Breast epithelium (tissue), 4 donors: ENCODE measurements at regions not wholly inside any gene's neighbourhood (a gene's known extent, or its start where the extent isn't known, plus 50 kb on each side); places are given as distances from the start of the nearest gene placed in this dataset.

Source experiments
- DNase-seq, 2 donors: peaks; one replicate each; pipeline ENCODE4 v3.0.0-alpha.2; 2019; ENCODE audit warnings: low spot score in 2 of 2
- H3K27ac ChIP-seq, 2 donors: fragments of 200-600 bp; sonication (generic) in 1 of 2; one replicate each; pipeline ENCODE4 v1.5.1; 2016 to 2019; ENCODE audit warnings: mild to moderate bottlenecking in 1 of 2
- H3K27me3 ChIP-seq, 2 donors: fragments of 200-600 bp; sonication (generic) in 1 of 2; one replicate each; pipeline versions ENCODE4 v1.5.1 to v1.6.0; 2017 to 2019; ENCODE audit warnings: control low read depth in 1 of 2, mild to moderate bottlenecking in 1 of 2
- H3K36me3 ChIP-seq: fragments of 200-600 bp; one replicate; pipeline ENCODE4 v1.5.1; 2019
- H3K4me1 ChIP-seq, 2 donors: fragments of 200-600 bp; sonication (generic); one replicate each; pipeline ENCODE4 v1.5.1; 2016 to 2019; ENCODE audit warnings: control low read depth in 1 of 2
- H3K4me3 ChIP-seq, 3 donors: fragments of 200-600 bp; sonication (generic); 1 replicate in 2 of 3; 2 replicates in 1 of 3; pipeline ENCODE4 v1.5.1; 2016 to 2019; ENCODE audit warnings: mild to moderate bottlenecking in 3 of 3, moderate library complexity in 2 of 3
- H3K9me3 ChIP-seq, 2 donors: fragments of 200-600 bp; sonication (generic) in 1 of 2; one replicate each; pipeline ENCODE4 v1.5.1; 2016 to 2019; ENCODE audit warnings: control low read depth in 1 of 2
- POLR2A ChIP-seq: fragments of 450-650 bp; IDR thresholded peaks from one replicate; pipeline ENCODE4 v1.6.1; 2016; ENCODE audit warnings: antibody characterized with exemption, mild to moderate bottlenecking, moderate library complexity
- POLR2AphosphoS5 ChIP-seq, 3 donors: sonication (generic); formaldehyde crosslinking; IDR thresholded peaks; one replicate each; pipeline ENCODE4 v1.6.1; 2017; ENCODE audit warnings: antibody characterized with exemption in 3 of 3
- intact Hi-C: fragments of 100-400 bp; cut with DNase I; formaldehyde crosslinking; loops from one replicate; pipeline ENCODE4 v1.15.1; 2023; ENCODE audit warnings: low total_unique reads
- TF ChIP-seq, protein P1 (sequence below), 3 donors: fragments of 450-650 bp; IDR thresholded peaks; one replicate each; pipeline ENCODE4 v1.5.1; 2016 to 2017; ENCODE audit warnings: antibody characterized with exemption in 3 of 3, mild to moderate bottlenecking in 3 of 3, moderate library complexity in 3 of 3

DNA sequence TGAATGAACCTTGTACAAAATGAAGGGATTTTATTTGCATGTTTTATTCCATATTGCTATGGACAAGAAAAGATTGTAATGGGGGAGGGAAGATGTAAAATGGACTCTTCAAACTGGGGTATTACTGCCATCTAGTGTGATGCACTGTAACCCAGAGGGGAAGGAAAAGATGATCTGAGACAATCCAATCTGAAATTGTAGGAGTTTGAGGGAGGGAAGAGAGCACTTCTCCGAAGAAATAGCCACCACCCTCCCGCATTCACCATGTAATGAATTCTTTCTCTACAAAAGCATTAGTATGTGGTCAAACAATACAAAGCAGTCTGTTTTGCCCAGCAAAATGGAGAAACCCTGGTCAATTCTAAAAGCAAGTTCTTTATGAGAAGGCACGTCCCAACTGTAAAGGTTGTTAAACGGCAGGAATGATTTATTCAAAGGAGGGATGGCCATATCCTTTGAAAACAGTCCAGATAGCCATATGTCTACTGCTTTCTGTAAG lies 679.5 kb upstream of the NRSN1 start:
- H3K4me3 ChIP-seq, result no peak overlapping the region
- TF ChIP-seq POLR2AphosphoS5 (IDR thresholded peaks at IDR 0.05) (no peak), POLR2A (no peak)
- TF ChIP-seq, protein P1, sequence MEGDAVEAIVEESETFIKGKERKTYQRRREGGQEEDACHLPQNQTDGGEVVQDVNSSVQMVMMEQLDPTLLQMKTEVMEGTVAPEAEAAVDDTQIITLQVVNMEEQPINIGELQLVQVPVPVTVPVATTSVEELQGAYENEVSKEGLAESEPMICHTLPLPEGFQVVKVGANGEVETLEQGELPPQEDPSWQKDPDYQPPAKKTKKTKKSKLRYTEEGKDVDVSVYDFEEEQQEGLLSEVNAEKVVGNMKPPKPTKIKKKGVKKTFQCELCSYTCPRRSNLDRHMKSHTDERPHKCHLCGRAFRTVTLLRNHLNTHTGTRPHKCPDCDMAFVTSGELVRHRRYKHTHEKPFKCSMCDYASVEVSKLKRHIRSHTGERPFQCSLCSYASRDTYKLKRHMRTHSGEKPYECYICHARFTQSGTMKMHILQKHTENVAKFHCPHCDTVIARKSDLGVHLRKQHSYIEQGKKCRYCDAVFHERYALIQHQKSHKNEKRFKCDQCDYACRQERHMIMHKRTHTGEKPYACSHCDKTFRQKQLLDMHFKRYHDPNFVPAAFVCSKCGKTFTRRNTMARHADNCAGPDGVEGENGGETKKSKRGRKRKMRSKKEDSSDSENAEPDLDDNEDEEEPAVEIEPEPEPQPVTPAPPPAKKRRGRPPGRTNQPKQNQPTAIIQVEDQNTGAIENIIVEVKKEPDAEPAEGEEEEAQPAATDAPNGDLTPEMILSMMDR (IDR thresholded peaks at IDR 0.05), result peak in 2 of 3 donors; percentile 20 to 22
- no peaks in the 10 kb centered on the region for H3K9me3 ChIP-seq
- intact Hi-C loops, result no loop called here
- H3K4me1 ChIP-seq, result no peaks in the 10 kb centered on the region
- no peaks in the 10 kb centered on the region for H3K36me3 ChIP-seq
- no peaks in the 10 kb centered on the region for H3K27me3 ChIP-seq
- H3K27ac ChIP-seq, result no peak overlapping the region
- DNase-seq, result no peak

- no peak for DNase-seq
- H3K9me3 ChIP-seq, result no peaks in the 10 kb centered on the region
- no peaks in the 10 kb centered on the region for H3K36me3 ChIP-seq
- H3K27ac ChIP-seq, result no peak overlapping the region
- no peaks in the 10 kb centered on the region for H3K27me3 ChIP-seq
- no peak overlapping the region for H3K4me3 ChIP-seq
- intact Hi-C loops, result no loop called here
- TF ChIP-seq, protein P1 (IDR thresholded peaks at IDR 0.05), result no peak
- TF ChIP-seq POLR2AphosphoS5 (IDR thresholded peaks at IDR 0.05) (no peak), POLR2A (no peak)
- H3K4me1 ChIP-seq, result no peaks in the 10 kb centered on the region
These were observed 678.3 kb upstream of the NRSN1 start for GRCh38 chr6:23447731-23448130.

DNA sequence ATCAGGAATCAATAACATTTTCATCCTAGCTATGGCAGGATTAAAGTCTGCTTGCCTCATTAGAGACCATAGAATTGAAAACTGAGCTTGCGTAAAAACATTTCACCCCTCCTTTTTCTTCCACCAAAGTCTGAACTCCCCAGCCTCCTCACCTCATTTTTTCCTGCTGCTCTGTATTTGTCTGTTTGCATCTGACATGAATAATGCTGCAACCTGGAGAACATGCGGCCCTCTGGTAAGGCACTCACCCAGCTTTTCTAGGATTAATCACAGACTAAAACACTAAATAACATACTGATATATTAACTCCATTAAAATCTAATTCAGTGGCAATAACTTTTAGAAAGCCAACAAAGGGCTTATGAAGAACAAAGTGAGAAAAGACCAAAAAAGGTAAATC lies 677.7 kb upstream of the NRSN1 start:
- H3K4me3 ChIP-seq, result no peak overlapping the region
- intact Hi-C loops, result no loop called here
- no peaks in the 10 kb centered on the region for H3K27me3 ChIP-seq
- DNase-seq, result no peak
- H3K9me3 ChIP-seq, result no peaks in the 10 kb centered on the region
- no peaks in the 10 kb centered on the region for H3K4me1 ChIP-seq
- H3K36me3 ChIP-seq, result no peaks in the 10 kb centered on the region
- TF ChIP-seq POLR2AphosphoS5 (IDR thresholded peaks at IDR 0.05) (no peak), POLR2A (no peak)
- TF ChIP-seq, protein P1 (IDR thresholded peaks at IDR 0.05), result no peak
- no peak overlapping the region for H3K27ac ChIP-seq

GRCh38 chr6:23454080-23454976 lies 671.7 kb upstream of the NRSN1 start:
- TF ChIP-seq POLR2A, result no peak
- Histone ChIP-seq H3K4me3 (no peak overlapping the region), H3K4me1 (no peaks in the 10 kb centered on the region), H3K27me3 (no peaks in the 10 kb centered on the region), H3K9me3 (no peaks in the 10 kb centered on the region), H3K27ac (no peak overlapping the region), H3K36me3 (no peaks in the 10 kb centered on the region)
- intact Hi-C loops, result no loop called here
- DNase-seq, result no peak

- DNase-seq, result no peak
- Histone ChIP-seq H3K4me3 (no peak overlapping the region), H3K4me1 (no peaks in the 10 kb centered on the region), H3K36me3 (no peaks in the 10 kb centered on the region), H3K27me3 (no peaks in the 10 kb centered on the region), H3K27ac (no peak overlapping the region), H3K9me3 (no peaks in the 10 kb centered on the region)
- TF ChIP-seq, protein P1 (IDR thresholded peaks at IDR 0.05), result no peak
- TF ChIP-seq POLR2AphosphoS5 (IDR thresholded peaks at IDR 0.05) (no peak), POLR2A (no peak)
- intact Hi-C loops, result no loop called here
These were observed 670.3 kb upstream of the NRSN1 start for GRCh38 chr6:23455754-23456153.
